Fibroblast of the aortic adventitia (primary cell): ENCODE measurements at regions not wholly inside any gene's neighbourhood (a gene's known extent, or its start where the extent isn't known, plus 50 kb on each side); places are given as distances from the start of the nearest gene placed in this dataset.
"Not testable (repeated sequence)": the region's sequence is repeated elsewhere in the genome, so short reads cannot be mapped to it uniquely, and the experiment has no call there.

Experiments used
- DNase-seq: peaks from one replicate; pipeline ENCODE4 v3.0.0-alpha.2; 2010; ENCODE audit warnings: low read depth
- H3K4me3 ChIP-seq: 2 replicates; pipeline ENCODE4 v1.5.1; 2011; ENCODE audit warnings: low read depth, mild to moderate bottlenecking, control low read depth, low read length, moderate library complexity

GRCh38 chr22:15772337-15772736, 82.5 kb downstream of the POTEH start:
- DNase-seq = not testable (repeated sequence)

GRCh38 chr22:15775118-15775517, 85.3 kb downstream of the POTEH start:
- not testable (repeated sequence) for DNase-seq

More at GRCh38 chr22:15772337-15772736, 82.5 kb downstream of the POTEH start:
- not testable (repeated sequence) for H3K4me3 ChIP-seq

GRCh38 chr22:15775670-15776669, 86.1 kb downstream of the POTEH start:
- not testable (repeated sequence) for DNase-seq, H3K4me3 ChIP-seq

More at GRCh38 chr22:15775118-15775517, 85.3 kb downstream of the POTEH start:
- H3K4me3 ChIP-seq = not testable (repeated sequence)

GRCh38 chr22:15776727-15777126, 86.9 kb downstream of the POTEH start:
- not testable (repeated sequence) for H3K4me3 ChIP-seq, DNase-seq

GRCh38 chr22:15777150-15777549, 87.3 kb downstream of the POTEH start:
- not testable (repeated sequence) for DNase-seq, H3K4me3 ChIP-seq

GRCh38 chr22:15777557-15777956, 87.7 kb downstream of the POTEH start:
- H3K4me3 ChIP-seq, DNase-seq: not testable (repeated sequence)

- not testable (repeated sequence) for DNase-seq, H3K4me3 ChIP-seq
Observed at GRCh38 chr22:15778366-15778765, 88.5 kb downstream of the POTEH start.

- DNase-seq, H3K4me3 ChIP-seq: not testable (repeated sequence)
Observed at GRCh38 chr22:15781652-15782051, 91.8 kb downstream of the POTEH start.

GRCh38 chr22:15782933-15783332, 93.1 kb downstream of the POTEH start:
- not testable (repeated sequence) for H3K4me3 ChIP-seq, DNase-seq

- DNase-seq, H3K4me3 ChIP-seq: not testable (repeated sequence)
Observed at GRCh38 chr22:15784383-15785085, 94.7 kb downstream of the POTEH start.

GRCh38 chr22:15786942-15787733, 97.3 kb downstream of the POTEH start:
- H3K4me3 ChIP-seq, DNase-seq: not testable (repeated sequence)

GRCh38 chr22:15791557-15791956, 101.7 kb downstream of the POTEH start:
- not testable (repeated sequence) for DNase-seq, H3K4me3 ChIP-seq

- not testable (repeated sequence) for DNase-seq, H3K4me3 ChIP-seq
Observed at GRCh38 chr22:15799935-15800334, 110.1 kb downstream of the POTEH start.
